GM21381 (cell line): ENCODE measurements at regions not wholly inside any gene's neighbourhood (a gene's known extent, or its start where the extent isn't known, plus 50 kb on each side); places are given as distances from the start of the nearest gene placed in this dataset.
A peak's percentile ranks its signal among the peaks of the same experiment; 100 is the strongest.

Source experiments
- ATAC-seq: cut with Tn5 transposase; IDR thresholded peaks from one replicate; pipeline ENCODE4 v1.9.1; 2021; ENCODE audit warnings: mild to moderate bottlenecking, moderate library complexity; ENCODE audit not compliant: unreplicated experiment

DNA sequence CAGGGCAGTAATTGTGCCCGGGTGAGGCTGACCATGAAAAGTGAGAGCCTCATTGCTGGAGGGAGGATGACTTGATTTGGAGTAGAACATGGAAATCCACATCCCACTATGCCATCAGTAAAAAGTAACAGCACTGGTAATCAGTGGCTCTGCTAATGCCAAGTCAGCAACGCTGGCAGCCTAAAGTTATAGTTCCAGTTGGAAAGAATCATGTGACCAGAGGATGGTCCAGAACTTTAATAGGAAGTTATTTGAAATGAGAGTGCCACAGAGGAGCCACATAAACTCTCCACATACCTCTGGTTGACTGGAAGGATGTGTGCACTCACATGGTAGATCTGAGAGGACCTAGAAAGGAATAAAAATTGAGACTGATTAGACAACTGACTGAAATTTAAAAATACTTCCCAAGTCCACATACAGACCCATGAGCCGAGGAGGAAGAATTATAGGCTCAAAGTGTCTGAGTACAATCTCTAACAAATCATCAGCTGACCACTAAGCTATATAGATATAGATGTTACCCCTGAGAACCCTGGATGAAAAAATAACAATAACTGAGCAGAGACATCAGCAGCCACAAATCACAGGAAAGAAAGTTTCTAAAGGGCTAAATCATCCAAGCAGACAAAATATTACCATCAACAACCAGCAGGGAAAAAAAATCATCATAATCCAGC is 346.8 kb downstream of the STK39 start:
- no peak for ATAC-seq

- no peak for ATAC-seq
These were observed 349.1 kb downstream of the STK39 start for GRCh38 chr2:167898340-167898739.

- no peak for ATAC-seq
These were observed 355.6 kb downstream of the STK39 start for GRCh38 chr2:167891841-167892240.

DNA sequence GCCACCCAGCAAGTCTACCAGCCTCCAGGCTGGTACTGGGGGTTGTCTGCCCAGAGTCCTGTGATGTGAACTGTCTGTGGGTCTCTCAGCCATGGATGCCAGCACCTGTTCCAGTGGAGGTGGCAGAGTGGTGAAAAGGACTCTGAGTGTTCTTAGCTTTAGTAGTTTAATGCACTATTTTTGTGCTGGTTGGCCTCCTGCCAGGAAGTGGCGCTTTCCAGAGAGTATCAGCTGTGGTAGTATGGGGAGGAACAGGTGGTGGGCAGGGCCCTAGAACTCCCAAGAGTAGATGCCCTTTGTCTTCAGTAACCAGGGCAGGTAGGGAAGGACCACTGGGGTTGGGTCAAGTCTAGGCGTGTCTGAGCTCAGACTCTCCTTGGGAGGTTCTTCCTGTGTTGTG is 356.7 kb downstream of the STK39 start:
- ATAC-seq: no peak

DNA sequence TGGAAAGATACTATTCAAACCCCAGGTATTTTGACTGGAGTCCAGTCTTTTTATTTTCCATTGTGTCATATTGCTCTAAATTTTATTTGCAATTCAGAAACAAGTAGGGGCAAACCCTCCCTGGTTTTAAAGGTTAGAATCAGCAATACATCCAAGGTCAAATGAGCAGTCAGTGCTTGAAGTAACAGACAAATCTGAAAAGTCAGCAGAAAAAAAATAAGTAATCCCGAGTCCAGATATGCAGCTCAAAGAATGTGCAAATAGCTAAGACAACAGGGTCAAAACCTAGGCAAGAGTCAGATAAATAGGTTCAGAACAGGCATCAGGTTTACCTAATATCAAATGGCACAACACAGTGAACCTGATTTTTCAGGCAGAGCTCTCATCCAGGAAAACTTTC is 367.0 kb downstream of the STK39 start:
- no peak for ATAC-seq

GRCh38 chr2:167875529-167875928 is 371.9 kb downstream of the STK39 start:
- ATAC-seq: no peak

DNA sequence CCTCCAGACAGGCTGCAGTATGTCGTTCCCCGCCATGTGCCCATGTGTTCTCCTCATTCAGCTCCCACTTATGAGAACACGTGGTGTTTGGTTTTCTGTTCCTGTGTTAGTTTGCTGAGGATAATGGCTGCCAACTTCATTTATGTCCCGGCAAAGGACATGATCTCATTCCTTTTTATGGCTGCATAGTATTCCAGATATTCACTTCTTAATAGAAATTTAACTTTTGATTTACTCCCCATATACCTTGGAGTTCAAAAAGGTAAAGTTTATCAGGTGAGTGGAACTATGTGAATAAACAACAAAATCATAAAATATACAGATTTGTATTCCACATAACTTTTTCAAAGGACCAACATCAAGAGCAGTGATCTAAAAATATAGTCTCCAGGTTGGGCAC is 372.6 kb downstream of the STK39 start:
- ATAC-seq: no peak

DNA sequence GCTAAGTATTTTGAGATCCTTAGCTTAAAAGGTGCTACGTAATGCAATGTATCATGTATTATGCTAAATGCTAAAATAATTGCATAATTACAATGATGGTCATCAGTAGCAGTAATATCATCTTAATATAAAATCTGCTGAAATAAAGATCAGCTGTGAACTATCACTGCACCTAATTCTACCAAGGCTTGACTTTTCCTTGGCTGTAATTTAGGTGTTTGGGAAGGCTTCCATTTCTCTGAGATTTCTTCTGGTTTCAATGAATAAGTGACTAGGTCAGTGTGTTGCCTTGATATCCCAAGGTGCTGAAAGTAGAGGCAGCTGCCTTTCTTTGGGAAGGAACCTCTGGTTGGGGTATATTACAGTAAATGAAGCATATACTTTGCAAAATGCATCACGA is 376.1 kb downstream of the STK39 start:
- ATAC-seq: no peak

DNA sequence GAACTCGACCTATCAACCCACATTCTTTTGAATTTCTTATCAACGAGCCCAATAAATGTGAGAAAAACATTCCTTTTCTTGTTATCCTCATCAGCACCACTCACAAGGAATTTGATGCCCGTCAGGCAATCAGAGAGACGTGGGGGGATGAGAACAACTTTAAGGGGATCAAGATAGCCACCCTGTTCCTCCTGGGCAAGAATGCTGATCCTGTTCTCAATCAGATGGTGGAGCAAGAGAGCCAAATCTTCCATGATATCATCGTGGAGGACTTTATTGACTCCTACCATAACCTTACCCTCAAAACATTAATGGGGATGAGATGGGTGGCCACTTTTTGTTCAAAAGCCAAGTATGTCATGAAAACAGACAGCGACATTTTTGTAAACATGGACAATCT is 378.2 kb downstream of the STK39 start:
- ATAC-seq: no peak

DNA sequence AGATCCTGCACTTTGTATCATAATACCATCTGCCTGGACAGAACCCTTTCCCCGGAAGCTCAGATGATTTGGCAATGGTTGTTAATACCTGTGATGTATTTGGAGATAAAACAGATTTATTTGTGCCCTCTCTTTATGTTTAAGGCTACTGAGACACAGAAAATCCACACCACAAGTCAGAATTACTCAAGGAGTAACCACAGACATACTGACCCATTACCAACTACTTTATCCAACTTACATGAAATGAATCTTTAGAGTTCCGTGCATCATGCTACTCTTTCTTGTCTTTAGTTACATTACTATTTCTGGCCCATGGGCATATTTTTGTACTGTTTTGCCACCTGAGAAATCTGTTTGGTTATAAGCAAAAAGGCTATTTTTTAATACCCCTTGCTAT is 384.0 kb downstream of the STK39 start:
- ATAC-seq: peak; percentile 10

DNA sequence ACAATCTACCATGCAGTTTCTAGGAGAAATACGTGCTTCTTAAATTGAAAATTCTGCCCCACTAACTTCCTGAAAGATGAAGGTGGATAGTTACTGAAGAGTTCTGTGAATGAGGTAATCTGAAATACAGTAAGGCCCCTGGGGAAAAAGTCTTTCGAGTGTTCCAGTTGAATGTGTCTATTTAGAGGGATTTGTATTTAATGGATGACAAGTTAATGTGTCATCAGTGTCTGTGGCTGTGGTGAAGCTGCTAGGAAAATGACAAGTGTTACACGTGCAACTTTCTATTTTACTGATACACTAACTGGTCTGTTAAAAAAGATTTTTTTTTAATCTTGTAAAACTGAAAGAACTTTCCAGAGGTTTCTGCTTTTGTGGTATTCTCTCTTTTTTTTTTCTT is 384.6 kb downstream of the STK39 start:
- peak; percentile 70 for ATAC-seq

GRCh38 chr2:167862296-167862695 is 385.1 kb downstream of the STK39 start:
- peak; percentile 5 for ATAC-seq

- ATAC-seq: no peak
These were observed 385.7 kb downstream of the STK39 start for GRCh38 chr2:167861574-167862193.

DNA sequence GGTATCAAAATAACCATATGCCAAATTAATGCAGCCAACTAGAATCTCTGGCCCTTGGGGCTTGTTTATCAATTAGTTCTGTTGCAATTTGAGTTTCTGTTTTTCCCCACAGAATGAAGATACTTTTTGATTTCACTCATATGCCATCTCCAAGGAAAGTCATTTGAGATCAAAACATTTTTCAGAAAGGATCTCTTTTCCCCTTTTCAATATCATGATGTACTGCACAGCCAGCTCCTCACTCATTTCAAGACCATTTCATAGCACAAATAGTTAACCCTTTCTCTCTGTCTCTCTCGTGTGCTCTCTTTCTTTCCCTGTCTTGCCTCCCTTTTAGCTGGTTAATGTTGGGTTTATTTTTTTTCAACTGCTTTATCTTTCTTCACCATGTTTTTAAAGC is 387.3 kb downstream of the STK39 start:
- no peak for ATAC-seq

DNA sequence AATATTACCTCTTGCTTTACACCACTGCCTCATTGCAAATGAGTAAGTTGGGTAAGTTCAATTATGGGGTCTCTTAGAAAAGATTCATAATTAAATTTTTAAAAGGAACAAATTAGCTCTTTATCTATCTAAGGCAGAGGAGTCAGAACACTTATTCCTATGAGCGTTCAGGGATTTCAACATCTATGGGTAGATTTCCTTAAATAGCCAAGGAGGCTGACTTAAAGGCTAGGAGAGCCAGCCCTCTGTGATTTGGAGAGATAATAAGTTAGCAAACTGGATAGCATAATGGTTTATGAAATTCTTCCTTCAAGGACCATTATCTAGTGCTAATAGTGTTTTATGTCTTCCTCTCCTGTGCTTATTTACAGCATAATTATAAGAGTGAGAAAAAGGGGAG is 387.7 kb downstream of the STK39 start:
- ATAC-seq: no peak

- no peak for ATAC-seq
These were observed 389.3 kb downstream of the STK39 start for GRCh38 chr2:167858086-167858485.

- ATAC-seq: no peak
These were observed 390.0 kb downstream of the STK39 start for GRCh38 chr2:167857416-167857815.

DNA sequence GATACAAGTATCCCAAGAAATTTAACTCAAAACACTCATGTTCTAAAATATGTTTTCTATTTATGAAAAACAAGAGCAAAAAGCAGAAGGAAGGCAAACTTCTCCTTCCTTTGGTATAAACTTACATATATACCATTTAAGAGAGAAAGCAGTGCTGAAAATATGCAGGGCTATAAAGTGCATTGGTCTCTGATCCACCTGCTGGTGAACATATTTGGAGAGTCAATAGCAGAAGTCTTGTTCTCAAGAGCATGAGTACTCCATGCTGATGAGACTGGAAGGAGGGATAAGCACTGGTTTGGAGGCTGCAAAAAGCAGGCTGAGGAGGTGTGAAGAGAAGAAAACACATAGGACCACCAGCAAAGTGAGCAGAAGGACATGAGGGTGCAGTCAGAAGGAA is 391.2 kb downstream of the STK39 start:
- no peak for ATAC-seq

DNA sequence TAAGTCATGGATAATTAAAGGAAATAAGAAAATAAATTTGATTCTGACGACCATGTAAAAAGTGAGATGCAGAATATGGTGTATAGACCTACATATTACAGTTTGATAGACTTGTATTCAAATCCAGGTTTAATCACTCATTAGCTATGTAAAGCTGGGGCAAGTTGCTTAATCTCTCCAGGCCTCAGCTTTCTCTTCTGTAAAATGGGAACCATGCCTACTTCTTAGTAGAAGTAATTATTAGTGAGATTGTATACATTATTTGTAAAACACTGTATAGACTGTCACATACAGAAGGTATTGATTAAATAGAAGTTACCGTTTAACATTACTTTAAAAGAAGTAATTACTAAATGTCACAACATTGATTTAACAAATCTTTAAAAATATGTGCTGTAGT is 392.2 kb downstream of the STK39 start:
- no peak for ATAC-seq

DNA sequence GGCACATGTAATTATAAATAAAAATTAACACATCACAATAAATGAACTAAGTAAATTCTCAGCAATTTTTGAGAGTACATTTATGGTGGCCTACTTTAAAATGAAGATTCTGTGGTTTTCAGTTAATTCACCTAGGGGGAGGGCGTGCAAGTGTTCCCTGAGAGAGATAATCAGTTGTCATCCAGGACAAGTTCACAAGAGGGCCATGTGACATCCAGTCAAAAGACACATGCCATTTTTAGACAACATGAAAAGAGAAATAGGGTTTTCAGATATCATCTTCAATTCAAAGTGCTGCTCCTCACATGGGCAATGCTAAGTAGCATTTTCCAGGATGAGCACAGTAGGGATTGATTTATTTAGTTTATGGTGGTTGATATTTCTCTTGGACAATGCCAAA is 393.7 kb downstream of the STK39 start:
- ATAC-seq: no peak

DNA sequence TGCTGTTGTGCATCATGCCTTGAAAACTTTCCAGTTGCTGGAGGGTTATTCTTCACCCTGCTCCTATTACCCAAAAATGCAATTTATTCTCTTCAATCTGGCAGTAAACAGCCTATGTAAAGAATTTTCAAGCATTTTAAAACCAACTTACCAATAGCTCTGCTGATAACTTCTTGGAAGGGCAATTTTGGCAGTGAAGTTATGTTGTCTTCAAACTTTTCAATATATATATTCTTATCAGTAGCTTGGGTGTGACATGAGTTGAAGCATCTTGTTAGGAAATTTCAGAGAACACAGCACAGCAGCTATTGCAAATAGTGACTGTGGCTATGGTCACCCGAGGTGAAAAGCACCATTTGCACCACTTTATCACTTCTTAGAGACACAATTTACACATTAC is 395.5 kb downstream of the STK39 start:
- ATAC-seq: no peak

GRCh38 chr2:167851323-167851860 is 396.0 kb downstream of the STK39 start:
- ATAC-seq: no peak
